ENCODE measurements at regions not wholly inside any gene's neighbourhood (a gene's known extent, or its start where the extent isn't known, plus 50 kb on each side); places are given as distances from the start of the nearest gene placed in this dataset.

DNA sequence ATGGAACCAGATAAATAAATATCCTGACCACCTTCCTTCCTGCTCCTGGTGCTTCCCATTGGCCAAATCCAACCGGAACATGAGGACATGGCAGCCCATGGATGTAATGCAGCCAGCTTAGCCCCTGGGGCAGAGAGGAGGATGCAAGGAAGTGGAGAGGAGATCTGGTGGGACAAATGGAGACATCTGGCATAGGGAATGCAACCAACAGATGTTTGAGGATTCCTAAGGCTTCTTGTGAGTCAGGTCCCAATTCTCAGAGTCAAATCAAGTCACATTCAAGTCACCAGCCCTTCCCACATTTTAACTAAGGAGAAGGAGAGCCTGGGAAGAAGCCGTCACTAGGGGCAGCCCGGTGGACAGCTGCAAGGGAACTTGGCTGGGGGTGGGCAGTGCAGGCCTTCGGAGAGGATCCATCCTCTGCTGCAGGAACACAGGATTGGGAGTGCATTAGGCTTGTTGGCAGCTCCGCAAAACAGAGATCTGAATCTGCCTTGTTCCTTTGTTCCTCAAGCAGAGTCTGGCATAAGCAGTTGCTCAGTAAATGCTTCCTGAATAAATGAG, 62.8 kb upstream of the HS3ST2 start:
- Histone ChIP-seq H3K27me3 (peaks cover 6% of the 10 kb centered on the region), H3K4me3 (no peak overlapping the region), H3K27ac (no peak overlapping the region), H3K9me3 (no peaks in the 10 kb centered on the region), H3K4me1 (no peaks in the 10 kb centered on the region), H3K36me3 (no peaks in the 10 kb centered on the region)
- intact Hi-C loops (cut with DNase I; ENCODE audit: low total_unique reads), result no loop called here
- DNase-seq, result no peak
- 53% methylated on average over 4 of the region's 5 CpGs; no CpG with 5 or more reads in 1 of the 2 donors for WGBS, 2 donors (ENCODE audit: low coverage in 1 of 2)
- in situ Hi-C loops (cut with MboI; ENCODE audit: low pct_ligation_motif_present in 1 of 4, low pct_unique_long_range_greater_than_20kb in 1 of 4, low sequenced_read_pairs in 3 of 4), result no loop called here
- TF ChIP-seq POLR2AphosphoS5 (IDR thresholded peaks at IDR 0.05), result no peak
- TF ChIP-seq EP300 (IDR thresholded peaks at IDR 0.05; ENCODE audit: low read depth), result no peak
- no peak for TF ChIP-seq POLR2A (IDR thresholded peaks at IDR 0.05)
- TF ChIP-seq, protein P1, sequence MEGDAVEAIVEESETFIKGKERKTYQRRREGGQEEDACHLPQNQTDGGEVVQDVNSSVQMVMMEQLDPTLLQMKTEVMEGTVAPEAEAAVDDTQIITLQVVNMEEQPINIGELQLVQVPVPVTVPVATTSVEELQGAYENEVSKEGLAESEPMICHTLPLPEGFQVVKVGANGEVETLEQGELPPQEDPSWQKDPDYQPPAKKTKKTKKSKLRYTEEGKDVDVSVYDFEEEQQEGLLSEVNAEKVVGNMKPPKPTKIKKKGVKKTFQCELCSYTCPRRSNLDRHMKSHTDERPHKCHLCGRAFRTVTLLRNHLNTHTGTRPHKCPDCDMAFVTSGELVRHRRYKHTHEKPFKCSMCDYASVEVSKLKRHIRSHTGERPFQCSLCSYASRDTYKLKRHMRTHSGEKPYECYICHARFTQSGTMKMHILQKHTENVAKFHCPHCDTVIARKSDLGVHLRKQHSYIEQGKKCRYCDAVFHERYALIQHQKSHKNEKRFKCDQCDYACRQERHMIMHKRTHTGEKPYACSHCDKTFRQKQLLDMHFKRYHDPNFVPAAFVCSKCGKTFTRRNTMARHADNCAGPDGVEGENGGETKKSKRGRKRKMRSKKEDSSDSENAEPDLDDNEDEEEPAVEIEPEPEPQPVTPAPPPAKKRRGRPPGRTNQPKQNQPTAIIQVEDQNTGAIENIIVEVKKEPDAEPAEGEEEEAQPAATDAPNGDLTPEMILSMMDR (IDR thresholded peaks at IDR 0.05), result no peak

DNA sequence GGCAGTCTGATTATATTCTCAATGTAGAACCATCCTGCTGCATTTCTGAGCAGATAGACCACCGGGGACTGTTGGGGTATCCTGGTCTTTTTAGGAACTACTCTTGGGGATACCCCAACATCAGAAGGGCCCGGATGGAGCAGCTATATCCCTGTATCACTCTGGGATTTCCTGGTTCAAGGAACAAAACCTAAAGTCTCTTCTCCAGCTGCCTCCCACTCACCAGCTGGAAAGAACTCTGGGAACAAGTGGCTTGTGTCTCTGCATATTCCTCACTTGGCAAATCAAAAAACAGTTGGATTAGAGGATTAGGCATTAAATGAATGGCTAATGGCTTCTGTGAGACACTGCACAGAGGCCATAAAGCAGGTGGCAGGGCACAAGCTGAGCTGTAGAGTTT, 62.3 kb upstream of the HS3ST2 start:
- WGBS, 2 donors (ENCODE audit: low coverage in 1 of 2), result 63 to 89% methylated on average over 1 to 2 of the region's 2 CpGs
- Histone ChIP-seq H3K4me1 (no peaks in the 10 kb centered on the region), H3K9me3 (no peaks in the 10 kb centered on the region), H3K27me3 (peaks cover 6% of the 10 kb centered on the region), H3K27ac (no peak overlapping the region), H3K36me3 (no peaks in the 10 kb centered on the region), H3K4me3 (no peak overlapping the region)
- intact Hi-C loops (cut with DNase I; ENCODE audit: low total_unique reads) (no loop called here), in situ Hi-C loops (cut with MboI; ENCODE audit: low pct_ligation_motif_present in 1 of 4, low pct_unique_long_range_greater_than_20kb in 1 of 4, low sequenced_read_pairs in 3 of 4) (no loop called here)
- TF ChIP-seq POLR2AphosphoS5 (IDR thresholded peaks at IDR 0.05) (no peak), POLR2A (IDR thresholded peaks at IDR 0.05) (no peak), EP300 (IDR thresholded peaks at IDR 0.05; ENCODE audit: low read depth) (no peak)
- TF ChIP-seq, protein P1 (IDR thresholded peaks at IDR 0.05), result no peak
- DNase-seq, result no peak

DNA sequence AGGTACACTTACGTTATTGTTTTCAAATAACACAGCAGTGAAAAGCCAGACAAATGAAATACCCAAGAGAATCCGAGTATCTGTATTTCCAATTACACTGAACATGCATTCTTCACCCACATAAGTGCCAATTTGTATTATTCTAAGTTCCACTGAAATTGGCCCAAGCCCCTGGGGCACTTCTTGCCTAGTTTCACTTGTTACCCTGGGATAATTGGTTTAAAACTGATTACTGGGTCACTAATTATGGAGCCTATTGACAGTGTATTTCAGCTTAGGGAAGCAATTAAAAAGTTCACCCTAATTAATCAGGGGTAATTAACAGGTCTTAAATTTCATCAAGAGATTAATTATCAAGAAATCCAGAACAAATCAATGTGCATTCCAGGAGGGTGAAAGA, 60.5 kb upstream of the HS3ST2 start:
- 55 to 56% methylated on average over 2 of the region's 2 CpGs for WGBS, 2 donors (ENCODE audit: low coverage in 1 of 2)
- intact Hi-C loops (cut with DNase I; ENCODE audit: low total_unique reads), result no loop called here
- peaks cover 10% of the 10 kb centered on the region for H3K27me3 ChIP-seq

DNA sequence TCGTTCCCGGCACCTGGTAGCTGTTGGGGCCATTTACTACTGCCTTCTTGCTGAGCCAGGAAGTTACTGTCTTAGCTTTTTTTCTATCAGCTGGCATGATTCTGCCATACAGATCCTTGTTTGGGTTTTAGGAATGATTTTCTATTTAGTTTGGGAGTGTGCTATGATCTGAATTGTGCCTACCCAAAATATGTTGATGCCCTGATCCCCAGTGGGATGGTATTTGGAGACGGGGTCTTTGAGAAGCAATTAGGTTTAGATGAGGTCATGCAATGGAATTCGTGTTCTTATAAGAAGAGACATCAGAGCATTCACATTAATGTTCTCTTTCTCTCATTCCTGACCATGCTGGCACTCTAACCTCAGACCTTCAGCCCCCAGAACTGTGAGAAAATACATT, 59.4 kb upstream of the HS3ST2 start:
- H3K36me3 ChIP-seq, result no peaks in the 10 kb centered on the region
- in situ Hi-C loops (cut with MboI; ENCODE audit: low pct_ligation_motif_present in 1 of 4, low pct_unique_long_range_greater_than_20kb in 1 of 4, low sequenced_read_pairs in 3 of 4) (no loop called here), intact Hi-C loops (cut with DNase I; ENCODE audit: low total_unique reads) (no loop called here)
- no peak overlapping the region for H3K27ac ChIP-seq
- peaks cover 10% of the 10 kb centered on the region for H3K27me3 ChIP-seq
- DNase-seq, result no peak
- H3K4me1 ChIP-seq, result no peaks in the 10 kb centered on the region
- no peak for TF ChIP-seq EP300 (IDR thresholded peaks at IDR 0.05; ENCODE audit: low read depth)
- no peak for TF ChIP-seq POLR2AphosphoS5 (IDR thresholded peaks at IDR 0.05)
- TF ChIP-seq, protein P1 (IDR thresholded peaks at IDR 0.05), result no peak
- TF ChIP-seq POLR2A (IDR thresholded peaks at IDR 0.05), result no peak
- 70 to 90% methylated on average over 2 to 4 of the region's 4 CpGs for WGBS, 2 donors (ENCODE audit: low coverage in 1 of 2)
- H3K9me3 ChIP-seq, result no peaks in the 10 kb centered on the region
- H3K4me3 ChIP-seq, result no peak overlapping the region

More for the DNA sequence above, 60.5 kb upstream of the HS3ST2 start:
- Histone ChIP-seq H3K36me3 (no peaks in the 10 kb centered on the region), H3K4me1 (no peaks in the 10 kb centered on the region), H3K27ac (no peak overlapping the region), H3K4me3 (no peak overlapping the region), H3K9me3 (no peaks in the 10 kb centered on the region)
- in situ Hi-C loops (cut with MboI; ENCODE audit: low pct_ligation_motif_present in 1 of 4, low pct_unique_long_range_greater_than_20kb in 1 of 4, low sequenced_read_pairs in 3 of 4), result no loop called here
- no peak for DNase-seq
- TF ChIP-seq POLR2AphosphoS5 (IDR thresholded peaks at IDR 0.05) (no peak), POLR2A (IDR thresholded peaks at IDR 0.05) (no peak), EP300 (IDR thresholded peaks at IDR 0.05; ENCODE audit: low read depth) (no peak)
- TF ChIP-seq, protein P1 (IDR thresholded peaks at IDR 0.05), result no peak
